ENCODE measurements at regions not wholly inside any gene's neighbourhood (a gene's known extent, or its start where the extent isn't known, plus 50 kb on each side); places are given as distances from the start of the nearest gene placed in this dataset.

- Histone ChIP-seq H3K9me3 (no peaks in the 10 kb centered on the region), H3K4me3 (no peak overlapping the region), H3K27ac (no peak overlapping the region), H3K27me3 (no peaks in the 10 kb centered on the region), H3K36me3 (no peaks in the 10 kb centered on the region), H3K4me1 (peaks cover 0 to 16% (median 0%) of the 10 kb centered on the region in 4 donors)
- TF ChIP-seq CTCF (IDR thresholded peaks at IDR 0.05) (no peak), POLR2A (IDR thresholded peaks at IDR 0.05) (no peak)
- intact Hi-C loops (cut with DNase I): no loop called here
- no peak for DNase-seq
- WGBS (ENCODE audit: insufficient coverage, low coverage, low lambda C conversion rate, missing lambda C conversion rate): 91% methylated on average over 2 of the region's 2 CpGs
- no peak for ATAC-seq
Observed at GRCh38 chr5:158430798-158431167, 571.8 kb upstream of the CLINT1 start.

- WGBS (ENCODE audit: insufficient coverage, low coverage, low lambda C conversion rate, missing lambda C conversion rate): 64% methylated on average over 2 of the region's 2 CpGs
- H3K36me3 ChIP-seq: no peaks in the 10 kb centered on the region
- H3K27ac ChIP-seq: no peak overlapping the region
- H3K9me3 ChIP-seq: no peaks in the 10 kb centered on the region
- DNase-seq (no peak), ATAC-seq (no peak)
- TF ChIP-seq POLR2A (IDR thresholded peaks at IDR 0.05) (no peak), CTCF (IDR thresholded peaks at IDR 0.05) (no peak)
- H3K4me3 ChIP-seq: no peak overlapping the region
- H3K27me3 ChIP-seq: no peaks in the 10 kb centered on the region
- peaks cover 0 to 11% (median 0%) of the 10 kb centered on the region in 4 donors for H3K4me1 ChIP-seq
- intact Hi-C loops (cut with DNase I): no loop called here
Observed at GRCh38 chr5:158430166-158430797, 571.3 kb upstream of the CLINT1 start.

GRCh38 chr5:158429564-158429963 lies 570.6 kb upstream of the CLINT1 start:
- H3K36me3 ChIP-seq: no peaks in the 10 kb centered on the region
- no peak for ATAC-seq
- H3K4me1 ChIP-seq: peaks cover 0 to 5% (median 0%) of the 10 kb centered on the region in 4 donors
- WGBS (ENCODE audit: insufficient coverage, low coverage, low lambda C conversion rate, missing lambda C conversion rate): 50% methylated on average over 4 of the region's 4 CpGs
- intact Hi-C loops (cut with DNase I): no loop called here
- no peak overlapping the region for H3K4me3 ChIP-seq
- H3K9me3 ChIP-seq: no peaks in the 10 kb centered on the region
- DNase-seq: no peak
- TF ChIP-seq POLR2A (IDR thresholded peaks at IDR 0.05) (no peak), CTCF (IDR thresholded peaks at IDR 0.05) (no peak)
- H3K27me3 ChIP-seq: no peaks in the 10 kb centered on the region
- no peak overlapping the region for H3K27ac ChIP-seq

GRCh38 chr5:158423623-158424200 lies 564.8 kb upstream of the CLINT1 start:
- no peak overlapping the region for H3K4me3 ChIP-seq
- no peaks in the 10 kb centered on the region for H3K4me1 ChIP-seq
- ATAC-seq: no peak
- no peak overlapping the region for H3K27ac ChIP-seq
- TF ChIP-seq POLR2A (IDR thresholded peaks at IDR 0.05) (no peak), CTCF (IDR thresholded peaks at IDR 0.05) (no peak)
- DNase-seq: no peak
- H3K27me3 ChIP-seq: no peaks in the 10 kb centered on the region
- H3K36me3 ChIP-seq: no peaks in the 10 kb centered on the region
- WGBS (ENCODE audit: insufficient coverage, low coverage, low lambda C conversion rate, missing lambda C conversion rate): 73% methylated on average over 2 of the region's 2 CpGs
- no peaks in the 10 kb centered on the region for H3K9me3 ChIP-seq
- intact Hi-C loops (cut with DNase I): no loop called here
